Calu3 (cell line): ENCODE measurements at regions not wholly inside any gene's neighbourhood (a gene's known extent, or its start where the extent isn't known, plus 50 kb on each side); places are given as distances from the start of the nearest gene placed in this dataset.

Experiments used
- BruUV-seq: library from RNA; stranded (reverse); fragments of 400-500 nt; replicated peaks from 2 replicates; lab custom pipeline; 2021; lab: Mats Ljungman, UMichigan
- CTCF ChIA-PET: fragments of 300-600 bp; sonication (Branson Sonifier 250); formaldehyde crosslinking; loops from one replicate; lab custom pipeline; 2022; ENCODE audit warnings: antibody characterized with exemption; lab: Charles Lee
- DNase-seq: peaks from one replicate; pipeline ENCODE4 v3.0.0; 2022
- H3K27ac Mint-ChIP-seq: one replicate; pipeline ENCODE4 v1.8.0; 2022; ENCODE audit warnings: mixed read lengths; ENCODE audit not compliant: unreplicated experiment
- H3K27me3 Mint-ChIP-seq: one replicate; pipeline ENCODE4 v1.8.0; 2022; ENCODE audit warnings: mixed read lengths; ENCODE audit not compliant: unreplicated experiment
- H3K36me3 Mint-ChIP-seq: one replicate; pipeline ENCODE4 v1.8.0; 2022; ENCODE audit warnings: mild to moderate bottlenecking, moderate library complexity, mixed read lengths; ENCODE audit not compliant: insufficient read depth, unreplicated experiment
- H3K4me1 Mint-ChIP-seq: one replicate; pipeline ENCODE4 v1.8.0; 2022; ENCODE audit warnings: mild to moderate bottlenecking, low read depth, mixed read lengths; ENCODE audit not compliant: unreplicated experiment
- H3K4me3 Mint-ChIP-seq: one replicate; pipeline ENCODE4 v1.8.0; 2022; ENCODE audit warnings: mild to moderate bottlenecking, low read depth, moderate library complexity, mixed read lengths; ENCODE audit not compliant: unreplicated experiment
- H3K9me3 Mint-ChIP-seq: one replicate; pipeline ENCODE4 v1.8.0; 2022; ENCODE audit warnings: low read depth, mixed read lengths; ENCODE audit not compliant: unreplicated experiment
- CTCF ChIP-seq: fragments of 200-600 bp; IDR thresholded peaks from one replicate; pipeline ENCODE4 v1.8.0; 2022; ENCODE audit warnings: antibody characterized with exemption; ENCODE audit not compliant: unreplicated experiment
- intact Hi-C: fragments of 100-400 bp; cut with micrococcal nuclease; formaldehyde crosslinking; loops from one replicate; pipeline ENCODE4 v1.10.0; 2022; ENCODE audit not compliant: unreplicated experiment

DNA sequence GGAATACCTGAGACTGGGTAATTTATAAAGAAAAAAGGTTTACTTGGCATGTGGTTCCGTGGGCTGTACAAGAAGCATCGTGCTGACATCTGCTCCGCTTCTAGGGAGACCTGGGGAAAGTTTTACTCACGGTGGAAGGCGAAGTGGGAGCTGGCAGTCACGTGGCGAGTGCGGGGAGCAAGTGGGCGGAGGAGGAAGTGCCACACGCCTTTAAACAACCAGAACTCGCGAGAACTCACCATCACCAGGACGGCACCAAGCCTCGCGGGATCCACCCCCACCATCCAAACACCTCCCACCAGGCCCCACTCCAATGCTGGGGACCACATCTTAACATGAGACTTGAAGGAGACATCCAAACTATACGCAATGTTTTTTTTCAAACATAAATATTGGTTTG, 406.2 kb upstream of the IRX4 start:
- TF ChIP-seq CTCF, result no peak
- no peak overlapping the region for H3K4me3 Mint-ChIP-seq
- H3K4me1 Mint-ChIP-seq, result no peaks in the 10 kb centered on the region
- H3K27ac Mint-ChIP-seq, result no peak overlapping the region
- CTCF ChIA-PET, result no interaction called here
- H3K27me3 Mint-ChIP-seq, result no peaks in the 10 kb centered on the region
- no peaks in the 10 kb centered on the region for H3K36me3 Mint-ChIP-seq
- intact Hi-C loops, result no loop called here
- BruUV-seq, result no TSS peak
- H3K9me3 Mint-ChIP-seq, result peaks cover 7% of the 10 kb centered on the region
- no peak for DNase-seq

DNA sequence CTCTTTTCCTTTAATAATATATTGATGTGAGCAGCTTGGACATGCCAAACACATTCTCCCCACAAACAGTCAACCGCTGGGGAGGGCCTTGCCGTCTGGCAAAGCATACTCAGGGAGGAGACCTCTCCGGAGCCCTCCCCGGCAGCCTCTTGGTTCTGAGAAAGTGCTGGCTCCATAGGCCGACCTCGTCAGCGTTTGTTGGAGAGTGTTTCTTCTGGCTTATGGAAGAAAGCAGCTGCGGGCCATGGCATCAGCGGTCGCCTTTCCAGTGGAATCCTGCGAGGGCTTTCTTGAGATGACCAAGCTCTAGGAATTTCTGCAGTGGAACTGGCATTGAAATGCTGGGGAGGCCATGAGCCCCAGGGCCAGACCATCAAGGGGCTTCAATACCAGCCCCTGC, 405.7 kb upstream of the IRX4 start:
- H3K9me3 Mint-ChIP-seq, result peaks cover 7% of the 10 kb centered on the region
- TF ChIP-seq CTCF, result no peak
- CTCF ChIA-PET, result no interaction called here
- no TSS peak for BruUV-seq
- no peak overlapping the region for H3K4me3 Mint-ChIP-seq
- no peaks in the 10 kb centered on the region for H3K36me3 Mint-ChIP-seq
- no peak overlapping the region for H3K27ac Mint-ChIP-seq
- no peak for DNase-seq
- H3K4me1 Mint-ChIP-seq, result no peaks in the 10 kb centered on the region
- no peaks in the 10 kb centered on the region for H3K27me3 Mint-ChIP-seq
- intact Hi-C loops, result no loop called here

DNA sequence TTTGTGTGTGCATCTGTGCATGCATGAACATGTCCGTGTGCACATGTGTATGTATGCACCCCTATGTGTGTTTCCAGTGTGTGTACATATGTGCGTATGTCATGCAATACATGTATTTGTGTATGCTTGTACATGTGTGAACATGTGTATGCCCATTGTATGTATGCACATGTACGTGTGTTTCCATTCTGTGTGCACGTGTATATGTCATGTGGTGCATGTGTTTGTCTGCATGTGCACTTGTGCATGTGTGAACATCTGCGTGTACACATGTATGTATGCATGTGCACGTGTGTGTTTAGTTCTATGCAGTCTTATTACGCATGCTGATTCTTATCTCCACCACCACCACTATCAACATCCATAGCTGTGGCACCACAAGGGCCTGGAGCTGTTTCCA, 403.5 kb upstream of the IRX4 start:
- TF ChIP-seq CTCF, result no peak
- no peak overlapping the region for H3K27ac Mint-ChIP-seq
- CTCF ChIA-PET, result no interaction called here

DNA sequence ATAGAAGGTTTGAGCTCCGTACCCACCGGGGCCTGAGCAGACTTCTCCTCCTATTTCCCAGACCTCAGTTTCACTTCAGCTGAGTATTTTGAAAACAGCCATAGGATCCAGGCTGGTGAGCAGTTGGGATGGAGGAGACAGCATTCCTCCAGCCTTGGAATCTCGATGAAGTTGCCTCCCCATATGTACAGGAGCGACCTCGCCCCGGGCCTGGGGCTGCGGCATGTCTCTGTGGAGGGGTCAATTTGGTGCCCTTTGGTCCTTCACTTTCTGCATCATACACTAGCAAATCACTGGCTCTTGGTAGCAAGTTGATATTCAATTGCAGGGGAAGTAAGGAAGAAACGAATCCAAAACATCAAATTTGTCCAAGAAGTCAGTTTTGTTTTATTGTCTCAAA, 402.0 kb upstream of the IRX4 start:
- Mint-ChIP-seq H3K9me3 (peaks cover 12% of the 10 kb centered on the region), H3K4me1 (no peaks in the 10 kb centered on the region), H3K27me3 (no peaks in the 10 kb centered on the region), H3K4me3 (no peak overlapping the region), H3K27ac (no peak overlapping the region), H3K36me3 (no peaks in the 10 kb centered on the region)
- no peak for TF ChIP-seq CTCF
- CTCF ChIA-PET, result no interaction called here
- DNase-seq, result no peak
- BruUV-seq, result no TSS peak
- intact Hi-C loops, result no loop called here

More for the DNA sequence above, 403.5 kb upstream of the IRX4 start:
- Mint-ChIP-seq H3K4me3 (no peak overlapping the region), H3K4me1 (no peaks in the 10 kb centered on the region), H3K36me3 (no peaks in the 10 kb centered on the region), H3K9me3 (peaks cover 11% of the 10 kb centered on the region), H3K27me3 (no peaks in the 10 kb centered on the region)
- BruUV-seq, result no TSS peak
- intact Hi-C loops, result no loop called here
- no peak for DNase-seq
